SHP77 treated with DMSO at 0.1 percent for 48 hours (cell line): ENCODE measurements at regions not wholly inside any gene's neighbourhood (a gene's known extent, or its start where the extent isn't known, plus 50 kb on each side); places are given as distances from the start of the nearest gene placed in this dataset.

Experiments used
- DNase-seq: peaks from one replicate; lab custom pipeline; 2025; lab: John Stamatoyannopoulos, UW

DNA sequence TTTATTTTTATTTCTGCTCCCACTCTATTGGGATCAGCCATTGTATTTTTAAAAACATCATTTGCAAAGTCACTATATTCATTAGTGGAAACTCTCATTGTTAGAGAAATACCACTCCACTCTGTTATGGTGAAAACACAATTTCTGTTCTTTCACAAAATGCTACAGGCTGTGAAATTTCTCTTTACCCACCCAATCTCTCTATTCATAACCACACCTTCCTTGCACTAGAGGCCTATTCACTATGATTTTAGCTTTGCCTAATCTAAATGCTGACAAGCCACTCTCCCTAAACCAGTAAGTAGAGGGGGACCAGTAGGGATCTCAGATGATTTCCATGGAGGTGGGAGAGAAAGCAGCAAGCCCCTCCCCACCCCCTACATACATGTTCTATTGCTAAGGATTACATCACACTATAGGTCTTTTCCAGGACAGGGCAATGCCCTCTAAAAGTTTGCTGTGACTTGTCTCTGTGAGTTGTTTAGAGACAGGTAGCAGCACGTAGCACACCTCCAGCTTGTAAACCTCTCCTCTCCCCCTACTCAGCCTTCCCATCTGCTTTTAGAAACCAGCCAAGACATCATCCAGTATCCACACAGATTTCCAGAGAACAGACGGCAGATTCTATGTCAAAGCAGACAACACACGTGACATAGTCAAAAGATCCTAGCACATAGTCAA is 58.3 kb upstream of the PPP1R3C start:
- DNase-seq: no peak

DNA sequence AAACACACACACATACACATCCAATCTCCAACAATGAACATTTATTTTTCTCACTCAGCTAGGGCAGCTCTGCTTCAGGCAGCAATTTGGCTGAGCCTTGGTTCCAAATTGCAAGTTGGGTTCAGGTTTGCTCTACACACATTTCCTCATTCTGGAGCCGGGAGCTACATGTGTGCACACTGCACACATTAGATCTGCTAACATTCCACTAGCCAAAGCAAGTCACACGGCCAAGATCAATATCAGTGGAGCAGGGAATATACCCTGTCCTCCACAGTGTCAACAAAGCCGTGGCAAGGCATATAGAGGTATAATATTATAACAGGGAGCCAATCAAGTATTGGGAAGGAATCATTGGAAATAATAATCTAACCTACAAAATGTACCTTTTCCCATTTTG is 57.5 kb upstream of the PPP1R3C start:
- no peak for DNase-seq

DNA sequence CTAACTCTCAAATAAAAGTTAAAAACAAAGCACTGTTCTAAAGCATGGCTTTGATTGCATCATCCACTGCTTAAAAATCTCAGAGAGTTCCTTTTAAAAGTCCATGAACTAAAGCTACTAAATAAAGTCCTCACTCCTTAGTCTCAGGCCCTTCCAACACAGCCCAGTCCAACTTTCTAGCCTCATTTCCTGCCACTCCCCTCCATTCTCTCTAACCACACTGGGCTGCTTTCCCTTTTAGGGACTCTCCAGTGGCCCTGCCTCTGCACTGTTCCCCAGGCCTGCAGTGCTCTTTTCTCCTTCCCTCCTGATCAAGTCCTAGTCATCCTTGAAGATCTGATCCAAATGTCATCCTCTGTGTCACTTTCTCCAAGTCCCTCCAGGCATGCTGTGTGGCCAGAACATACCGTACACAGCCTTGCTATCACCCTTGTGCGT is 56.9 kb upstream of the PPP1R3C start:
- no peak for DNase-seq

DNA sequence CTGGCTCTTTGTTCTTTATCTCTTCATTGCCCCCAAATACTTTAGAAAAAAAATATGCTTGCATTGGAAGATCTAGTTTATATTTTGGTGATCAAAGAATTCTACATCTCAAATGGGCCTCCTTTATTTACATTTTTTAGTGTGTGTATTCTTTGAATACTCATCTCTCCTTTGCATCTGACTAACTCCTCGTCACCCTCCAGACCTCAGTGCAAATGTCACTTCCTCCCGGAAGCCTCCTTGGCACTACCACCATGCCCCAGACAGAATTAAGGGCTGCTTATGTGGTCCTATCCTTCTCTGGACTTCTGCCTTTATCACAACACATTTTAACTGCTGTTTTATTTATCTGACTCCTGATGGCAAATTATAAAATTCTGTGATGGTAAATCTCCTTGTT is 52.0 kb upstream of the PPP1R3C start:
- DNase-seq: no peak

DNA sequence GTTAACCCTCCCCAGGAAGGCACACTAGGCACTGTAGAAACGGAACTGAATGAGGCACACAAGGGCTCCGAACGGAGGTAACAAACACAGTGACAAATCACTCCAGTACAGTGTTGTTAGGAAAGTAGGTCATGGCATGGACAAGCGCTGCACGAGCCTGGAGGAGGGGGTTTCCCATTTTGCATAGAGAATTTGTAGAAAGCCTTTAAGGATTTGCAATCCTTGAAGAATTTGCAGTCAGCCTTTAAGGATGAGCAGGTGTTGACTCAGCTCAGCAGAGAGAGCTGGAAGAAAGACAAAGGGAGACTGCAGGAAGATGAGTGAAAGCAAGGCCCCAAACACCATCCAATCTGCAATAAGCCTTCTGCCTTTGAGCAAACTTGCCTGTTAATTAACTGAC is 51.1 kb upstream of the PPP1R3C start:
- no peak for DNase-seq

DNA sequence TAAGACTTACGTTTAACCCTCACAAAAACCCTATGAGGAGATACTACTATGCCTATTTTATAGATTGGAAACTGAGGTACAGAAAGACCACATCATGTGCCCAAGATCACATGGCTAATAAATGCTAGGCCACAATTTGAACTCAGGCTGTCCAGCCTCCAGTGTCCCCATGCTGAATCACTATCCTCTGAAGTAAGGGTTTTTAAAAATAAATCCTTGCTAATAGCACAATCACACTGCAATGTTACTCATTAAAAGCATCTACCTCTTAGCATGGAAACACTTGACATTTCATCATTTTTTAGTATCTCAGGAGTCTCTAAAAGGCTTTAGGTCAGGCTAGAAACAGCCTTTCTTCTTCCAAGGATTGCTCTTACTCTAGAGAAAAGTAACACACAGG is 50.0 kb upstream of the PPP1R3C start:
- DNase-seq: no peak
